Right kidney (tissue), 1 donor: ENCODE measurements at regions not wholly inside any gene's neighbourhood (a gene's known extent, or its start where the extent isn't known, plus 50 kb on each side); places are given as distances from the start of the nearest gene placed in this dataset.
A peak's percentile ranks its signal among the peaks of the same experiment; 100 is the strongest.

Experiments used
- DNase-seq: peaks from one replicate; pipeline ENCODE4 v3.0.0-alpha.2; 2016

GRCh38 chr2:67462738-67463496 lies 65.8 kb downstream of the ETAA1 start:
- no peak for DNase-seq

GRCh38 chr2:67463810-67464209 lies 66.7 kb downstream of the ETAA1 start:
- DNase-seq = no peak

GRCh38 chr2:67465623-67466022 lies 68.5 kb downstream of the ETAA1 start:
- DNase-seq = no peak

GRCh38 chr2:67466734-67467133 lies 69.6 kb downstream of the ETAA1 start:
- no peak for DNase-seq

GRCh38 chr2:67471681-67472080 lies 74.5 kb downstream of the ETAA1 start:
- no peak for DNase-seq

GRCh38 chr2:67476809-67477790 lies 80.0 kb downstream of the ETAA1 start:
- peak; percentile 40 for DNase-seq

GRCh38 chr2:67479261-67479660 lies 82.1 kb downstream of the ETAA1 start:
- DNase-seq = no peak

GRCh38 chr2:67485431-67485830 lies 88.3 kb downstream of the ETAA1 start:
- no peak for DNase-seq

- no peak for DNase-seq
These were observed 89.1 kb downstream of the ETAA1 start for GRCh38 chr2:67486041-67486796.

- no peak for DNase-seq
These were observed 90.9 kb downstream of the ETAA1 start for GRCh38 chr2:67487993-67488392.

GRCh38 chr2:67489396-67489795 lies 92.3 kb downstream of the ETAA1 start:
- no peak for DNase-seq

GRCh38 chr2:67498931-67499330 lies 101.8 kb downstream of the ETAA1 start:
- DNase-seq = no peak

- no peak for DNase-seq
These were observed 102.9 kb downstream of the ETAA1 start for GRCh38 chr2:67499989-67500388.

GRCh38 chr2:67500541-67500940 lies 103.4 kb downstream of the ETAA1 start:
- no peak for DNase-seq

- no peak for DNase-seq
These were observed 105.4 kb downstream of the ETAA1 start for GRCh38 chr2:67502346-67503065.

GRCh38 chr2:67503066-67503795 lies 106.1 kb downstream of the ETAA1 start:
- no peak for DNase-seq

GRCh38 chr2:67510745-67511144 lies 113.6 kb downstream of the ETAA1 start:
- no peak for DNase-seq

- DNase-seq = no peak
These were observed 117.4 kb downstream of the ETAA1 start for GRCh38 chr2:67514515-67514914.

GRCh38 chr2:67515056-67515455 lies 117.9 kb downstream of the ETAA1 start:
- no peak for DNase-seq

- no peak for DNase-seq
These were observed 118.4 kb downstream of the ETAA1 start for GRCh38 chr2:67515538-67515937.

- peak; percentile 29 for DNase-seq
These were observed 119.2 kb downstream of the ETAA1 start for GRCh38 chr2:67516362-67516761.
